T-helper 1 cell treated with Interleukin-12 subunit alpha and Interleukin-12 subunit beta and Interleukin-4 antibody, amounts not matched to agents 30 ng/mL and 1 ng/mL, for 36 hours (primary cell): ENCODE measurements at regions not wholly inside any gene's neighbourhood (a gene's known extent, or its start where the extent isn't known, plus 50 kb on each side); places are given as distances from the start of the nearest gene placed in this dataset.

Experiments
- intact Hi-C: fragments of 100-400 bp; cut with micrococcal nuclease; formaldehyde crosslinking; loops from one replicate; pipeline ENCODE4 v1.15.1; 2024

GRCh38 chr2:240225660-240226475 lies 85.4 kb upstream of the OTOS start:
- intact Hi-C loops, result no loop called here

- intact Hi-C loops, result no loop called here
Measured at GRCh38 chr2:240226672-240227537, 86.4 kb upstream of the OTOS start.

- intact Hi-C loops, result no loop called here
Measured at GRCh38 chr2:240227538-240228428, 87.3 kb upstream of the OTOS start.

- intact Hi-C loops, result no loop called here
Measured at GRCh38 chr2:240229005-240229404, 88.5 kb upstream of the OTOS start.

- intact Hi-C loops, result no loop called here
Measured at GRCh38 chr2:240229603-240230235, 89.3 kb upstream of the OTOS start.

- intact Hi-C loops, result no loop called here
Measured at GRCh38 chr2:240230291-240230931, 90.0 kb upstream of the OTOS start.

- intact Hi-C loops, result loop anchor here (2.0 kb wide), 1 partner anchor 329 kb away; the partner anchor contains the start of gene DUSP28
Measured at GRCh38 chr2:240231838-240232244, 91.4 kb upstream of the OTOS start.

- intact Hi-C loops, result loop anchor here (2.0 kb wide), 1 partner anchor 328 kb away; the partner anchor contains the start of gene DUSP28
Measured at GRCh38 chr2:240232264-240232915, 91.9 kb upstream of the OTOS start.

- intact Hi-C loops, result loop anchor here (1.0 to 2.0 kb wide), 2 partner anchors 205 to 328 kb away; partner anchors contain the start of gene DUSP28
Measured at GRCh38 chr2:240232961-240233884, 92.8 kb upstream of the OTOS start.

- intact Hi-C loops, result loop anchor here (1.0 to 2.0 kb wide), 2 partner anchors 204 to 327 kb away; partner anchors contain the start of gene DUSP28
Measured at GRCh38 chr2:240233885-240234502, 93.5 kb upstream of the OTOS start.

- intact Hi-C loops, result no loop called here
Measured at GRCh38 chr2:240234503-240234951, 94.1 kb upstream of the OTOS start.

- intact Hi-C loops, result no loop called here
Measured at GRCh38 chr2:240235149-240235803, 94.8 kb upstream of the OTOS start.

GRCh38 chr2:240235811-240236210 lies 95.4 kb upstream of the OTOS start:
- intact Hi-C loops, result no loop called here

- intact Hi-C loops, result no loop called here
Measured at GRCh38 chr2:240236217-240237111, 96.0 kb upstream of the OTOS start.

- intact Hi-C loops, result no loop called here
Measured at GRCh38 chr2:240237609-240238174, 97.2 kb upstream of the OTOS start.

GRCh38 chr2:240238201-240238600 lies 97.7 kb upstream of the OTOS start:
- intact Hi-C loops, result no loop called here
